DOHH2 (cell line): ENCODE measurements at regions not wholly inside any gene's neighbourhood (a gene's known extent, or its start where the extent isn't known, plus 50 kb on each side); places are given as distances from the start of the nearest gene placed in this dataset.

Experiments used
- EZH2phosphoT487 ChIP-seq: fragments of 200-600 bp; sonication (generic); IDR thresholded peaks from 2 replicates; pipeline ENCODE4 v1.6.1; 2017; ENCODE audit warnings: borderline replicate concordance, mild to moderate bottlenecking, antibody characterized with exemption, low read length, moderate library complexity, mixed read lengths
- TF ChIP-seq, protein P1 (sequence below): fragments of 200-600 bp; sonication (generic); IDR thresholded peaks from one replicate; pipeline ENCODE4 v1.5.1; 2014; ENCODE audit warnings: antibody characterized with exemption, mild to moderate bottlenecking, low read depth, low read length; ENCODE audit not compliant: poor library complexity, severe bottlenecking

DNA sequence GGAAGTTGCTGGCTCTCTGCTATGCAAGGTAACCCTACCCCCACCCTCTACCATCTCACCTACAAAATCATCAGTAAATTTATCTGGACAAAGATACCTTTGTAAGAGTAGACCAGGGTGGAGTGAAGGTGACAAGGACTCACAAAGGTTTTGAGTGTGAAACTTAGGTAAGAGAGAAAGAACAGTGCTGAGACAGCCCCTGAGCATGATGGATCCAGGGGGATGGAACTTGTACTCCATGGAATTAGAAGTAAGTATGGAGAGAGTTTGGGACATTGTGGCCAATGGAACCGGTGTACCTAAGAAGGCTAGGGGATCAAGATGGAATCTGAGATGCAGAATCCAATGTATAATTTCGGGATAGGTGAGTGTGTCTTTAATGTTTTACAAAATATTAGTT, 153.0 kb upstream of the NSMCE3 start:
- TF ChIP-seq, protein P1, sequence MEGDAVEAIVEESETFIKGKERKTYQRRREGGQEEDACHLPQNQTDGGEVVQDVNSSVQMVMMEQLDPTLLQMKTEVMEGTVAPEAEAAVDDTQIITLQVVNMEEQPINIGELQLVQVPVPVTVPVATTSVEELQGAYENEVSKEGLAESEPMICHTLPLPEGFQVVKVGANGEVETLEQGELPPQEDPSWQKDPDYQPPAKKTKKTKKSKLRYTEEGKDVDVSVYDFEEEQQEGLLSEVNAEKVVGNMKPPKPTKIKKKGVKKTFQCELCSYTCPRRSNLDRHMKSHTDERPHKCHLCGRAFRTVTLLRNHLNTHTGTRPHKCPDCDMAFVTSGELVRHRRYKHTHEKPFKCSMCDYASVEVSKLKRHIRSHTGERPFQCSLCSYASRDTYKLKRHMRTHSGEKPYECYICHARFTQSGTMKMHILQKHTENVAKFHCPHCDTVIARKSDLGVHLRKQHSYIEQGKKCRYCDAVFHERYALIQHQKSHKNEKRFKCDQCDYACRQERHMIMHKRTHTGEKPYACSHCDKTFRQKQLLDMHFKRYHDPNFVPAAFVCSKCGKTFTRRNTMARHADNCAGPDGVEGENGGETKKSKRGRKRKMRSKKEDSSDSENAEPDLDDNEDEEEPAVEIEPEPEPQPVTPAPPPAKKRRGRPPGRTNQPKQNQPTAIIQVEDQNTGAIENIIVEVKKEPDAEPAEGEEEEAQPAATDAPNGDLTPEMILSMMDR = no peak
- no peak for TF ChIP-seq EZH2phosphoT487
